Right lobe of liver (tissue), 6 donors: ENCODE measurements at regions not wholly inside any gene's neighbourhood (a gene's known extent, or its start where the extent isn't known, plus 50 kb on each side); places are given as distances from the start of the nearest gene placed in this dataset.
A peak's percentile ranks its signal among the peaks of the same experiment; 100 is the strongest.

Experiments used
- ATAC-seq, 4 donors: fragments of 200-7000 bp; cut with Tn5 transposase; one replicate each; pipeline ENCODE4 v1.9.1; 2020; ENCODE audit warnings: mild to moderate bottlenecking in 4 of 4, moderate library complexity in 4 of 4
- DNase-seq, 3 donors: peaks; one replicate each; pipeline ENCODE4 v3.0.0-alpha.2; 2020
- H3K27ac ChIP-seq, 3 donors: fragments of 200-600 bp; one replicate each; pipeline ENCODE4 v1.8.0; 2022
- H3K27me3 ChIP-seq, 2 donors: fragments of 200-600 bp; one replicate each; pipeline ENCODE4 v1.8.0; 2022
- H3K36me3 ChIP-seq, 4 donors: fragments of 200-600 bp; sonication (generic) in 1 of 4; one replicate each; pipeline versions ENCODE4 v1.5.1 to v1.8.0; 2017 to 2022; ENCODE audit warnings: control low read depth in 1 of 4
- H3K4me1 ChIP-seq, 4 donors: fragments of 200-600 bp; sonication (generic) in 1 of 4; one replicate each; pipeline versions ENCODE4 v1.5.1 to v1.8.0; 2017 to 2022; ENCODE audit warnings: control low read depth in 1 of 4
- H3K4me3 ChIP-seq, 3 donors: fragments of 200-600 bp; one replicate each; pipeline ENCODE4 v1.8.0; 2022
- H3K9me3 ChIP-seq, 4 donors: fragments of 200-600 bp; sonication (generic) in 1 of 4; one replicate each; pipeline versions ENCODE4 v1.5.1 to v1.8.0; 2017 to 2022; ENCODE audit warnings: control low read depth in 1 of 4
- CTCF ChIP-seq, 4 donors: fragments of 200-600 bp in 3 of 4; fragments of 450-650 bp in 1 of 4; IDR thresholded peaks; one replicate each; pipeline versions ENCODE4 v1.5.1 to v1.8.0; 2016 to 2022; ENCODE audit warnings: antibody characterized with exemption in 4 of 4, mild to moderate bottlenecking in 2 of 4
- POLR2A ChIP-seq: fragments of 450-650 bp; IDR thresholded peaks from one replicate; pipeline ENCODE4 v1.6.1; 2017; ENCODE audit warnings: antibody characterized with exemption, mild to moderate bottlenecking
- WGBS: methylation state at CpG from one replicate; pipeline ENCODE4 v1.1.6; 2018; ENCODE audit warnings: low coverage, low lambda C conversion rate; ENCODE audit not compliant: insufficient coverage; ENCODE audit errors: missing lambda C conversion rate; 5-methylcytosine and 5-hydroxymethylcytosine counted together
- intact Hi-C, 2 donors: fragments of 100-400 bp; cut with DNase I; formaldehyde crosslinking; loops; one replicate each; pipeline versions ENCODE4 v1.11.2 to v1.14.1; 2022
- donor health status: DM: no; HTN: yes; CAD: no.
- donor health status: DM: no; HTN: no; CAD: no.
- donor health status: DM: no; HTN: no; CAD: no.
- donor health status: DM: no; HTN: yes; CAD: no.
- donor health status: DM: no; HTN: yes; CAD: no.

- Histone ChIP-seq H3K4me1 (peaks cover 0 to 44% (median 10%) of the 10 kb centered on the region in 4 donors), H3K9me3 (no peaks in the 10 kb centered on the region), H3K4me3 (no peak overlapping the region), H3K27ac (peak overlapping the region in 2 of 3 donors; percentile 44 to 45), H3K36me3 (no peaks in the 10 kb centered on the region), H3K27me3 (no peaks in the 10 kb centered on the region)
- DNase-seq (no peak), ATAC-seq (peak; percentile 33 to 68 (median 50))
- WGBS: 58% methylated on average over 1 of the region's 1 CpG
- TF ChIP-seq CTCF (IDR thresholded peaks at IDR 0.05) (no peak), POLR2A (no peak)
- intact Hi-C loops: no loop called here
Measured at GRCh38 chr6:139856562-139856961, 482.1 kb upstream of the CITED2 start.

DNA sequence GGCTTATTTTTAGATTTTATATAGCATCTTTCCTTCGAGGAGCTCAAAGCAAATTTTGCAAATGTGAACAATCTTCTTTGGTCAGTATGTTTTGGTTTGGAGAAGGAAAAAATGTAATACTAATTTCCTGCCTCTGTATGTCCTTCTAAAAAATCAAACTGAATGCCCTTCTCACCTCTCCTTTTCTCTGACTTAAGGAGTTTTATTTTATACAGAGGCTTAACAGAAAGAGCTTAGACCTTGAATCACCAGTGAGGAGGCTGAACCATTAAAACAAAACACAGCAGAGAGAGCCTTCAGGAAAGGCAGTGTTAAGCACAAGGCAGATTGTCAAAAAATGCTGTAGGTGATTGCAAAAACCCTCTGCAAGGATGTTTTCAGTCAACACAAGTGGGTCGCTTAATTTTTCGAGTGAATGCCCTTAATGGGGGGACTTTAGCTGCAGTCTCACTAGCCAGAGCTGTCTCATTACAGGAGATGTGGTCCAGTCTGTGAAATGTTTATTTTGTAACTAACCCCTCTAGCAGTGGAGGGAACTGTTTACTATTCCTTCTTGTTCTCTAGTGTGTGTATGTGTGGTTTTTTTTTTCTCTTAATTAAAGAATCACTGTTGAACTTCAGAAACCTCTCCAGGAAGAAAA is 481.3 kb upstream of the CITED2 start:
- intact Hi-C loops: no loop called here
- H3K27ac ChIP-seq: peak overlapping the region in 2 of 3 donors; percentile 44 to 45
- peaks cover 0 to 44% (median 10%) of the 10 kb centered on the region in 4 donors for H3K4me1 ChIP-seq
- H3K27me3 ChIP-seq: no peaks in the 10 kb centered on the region
- peak in 2 of 4 donors; percentile 19 to 29 for ATAC-seq
- TF ChIP-seq POLR2A: no peak
- TF ChIP-seq CTCF (IDR thresholded peaks at IDR 0.05): no peak
- H3K4me3 ChIP-seq: no peak overlapping the region
- no peaks in the 10 kb centered on the region for H3K9me3 ChIP-seq
- WGBS: 26% methylated on average over 3 of the region's 3 CpGs
- DNase-seq: no peak
- H3K36me3 ChIP-seq: no peaks in the 10 kb centered on the region

DNA sequence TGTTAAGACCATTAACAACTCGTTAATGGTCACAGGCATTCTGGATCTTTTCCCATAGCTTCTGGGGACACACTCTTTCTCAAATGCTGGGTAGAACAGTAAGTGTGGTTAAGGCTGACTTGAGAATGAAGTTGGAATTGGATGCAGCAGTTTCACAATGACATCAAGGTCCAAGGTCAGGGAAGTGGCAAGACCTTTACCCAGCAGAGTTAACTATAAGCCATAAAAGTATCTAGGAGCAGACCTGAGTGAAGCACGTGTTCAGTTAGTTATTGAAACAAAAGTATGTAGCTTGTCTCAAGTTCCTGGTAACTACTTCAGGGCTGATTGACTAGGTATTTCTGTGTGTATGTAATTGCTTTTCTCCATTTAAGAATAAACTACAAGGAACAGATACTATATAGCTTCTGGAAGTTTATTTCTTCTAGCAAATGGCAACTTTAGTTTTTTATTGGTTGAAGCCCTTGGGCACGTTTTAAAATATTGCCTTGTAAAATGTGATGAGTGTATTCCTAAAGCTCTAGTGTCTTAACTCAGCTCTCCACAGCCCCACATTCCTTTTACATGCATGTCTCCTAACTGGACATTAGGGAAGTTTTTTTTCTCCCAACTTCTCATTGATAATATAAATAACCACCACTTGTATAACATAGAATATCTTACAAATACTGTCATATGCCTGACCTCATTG is 479.0 kb upstream of the CITED2 start:
- TF ChIP-seq CTCF (IDR thresholded peaks at IDR 0.05) (no peak), POLR2A (no peak)

GRCh38 chr6:139852488-139853140 is 478.2 kb upstream of the CITED2 start:
- Histone ChIP-seq H3K36me3 (no peaks in the 10 kb centered on the region), H3K27ac (peak overlapping the region in 1 of 3 donors; percentile 54), H3K4me1 (peaks cover 0 to 48% (median 11%) of the 10 kb centered on the region in 4 donors), H3K4me3 (no peak overlapping the region), H3K27me3 (no peaks in the 10 kb centered on the region), H3K9me3 (no peaks in the 10 kb centered on the region)
- DNase-seq (no peak), ATAC-seq (no peak)
- TF ChIP-seq POLR2A (no peak), CTCF (IDR thresholded peaks at IDR 0.05) (no peak)
- intact Hi-C loops: no loop called here
- WGBS: 59% methylated on average over 9 of the region's 9 CpGs

More for the DNA sequence above, 479.0 kb upstream of the CITED2 start:
- Histone ChIP-seq H3K27me3 (no peaks in the 10 kb centered on the region), H3K4me1 (peaks cover 0 to 44% (median 10%) of the 10 kb centered on the region in 4 donors), H3K4me3 (no peak overlapping the region), H3K9me3 (no peaks in the 10 kb centered on the region), H3K27ac (peak overlapping the region in 2 of 3 donors; percentile 48 to 54), H3K36me3 (no peaks in the 10 kb centered on the region)
- ATAC-seq (peak; percentile 78 to 93 (median 84)), DNase-seq (peak in 1 of 3 donors; percentile 64)
- intact Hi-C loops: no loop called here
- 20% methylated on average over 3 of the region's 3 CpGs for WGBS
